Activated T-helper 2 cell treated with anti-CD3 and anti-CD28 coated beads, Interferon-gamma antibody, Interleukin-2, Interleukin-4, amounts not matched to agents 10 μg/mL and 5 μg/mL and 100 μg/mL, durations not matched to agents 14 hours and 24 hours and 36 hours (primary cell): ENCODE measurements at regions not wholly inside any gene's neighbourhood (a gene's known extent, or its start where the extent isn't known, plus 50 kb on each side); places are given as distances from the start of the nearest gene placed in this dataset.

Source experiments
- DNase-seq: peaks from one replicate; pipeline ENCODE4 v3.0.0; 2021; ENCODE audit warnings: low spot score
- H3K27ac Mint-ChIP-seq: one replicate; pipeline ENCODE4 v1.8.0; 2021; ENCODE audit warnings: mixed read lengths
- H3K27me3 Mint-ChIP-seq: one replicate; pipeline ENCODE4 v1.8.0; 2021; ENCODE audit warnings: low read depth, mixed read lengths
- H3K36me3 Mint-ChIP-seq: one replicate; pipeline ENCODE4 v1.8.0; 2021; ENCODE audit warnings: low read depth, mixed read lengths
- H3K4me1 Mint-ChIP-seq: one replicate; pipeline ENCODE4 v1.8.0; 2021; ENCODE audit warnings: low read depth, mixed read lengths
- H3K4me3 Mint-ChIP-seq: one replicate; pipeline ENCODE4 v1.8.0; 2021; ENCODE audit warnings: low read depth, mild to moderate bottlenecking, moderate library complexity, mixed read lengths
- H3K9me3 Mint-ChIP-seq: one replicate; pipeline ENCODE4 v1.8.0; 2021; ENCODE audit warnings: mixed read lengths
- intact Hi-C: fragments of 100-400 bp; cut with micrococcal nuclease; formaldehyde crosslinking; loops from one replicate; pipeline ENCODE4 v1.15.1; 2023

DNA sequence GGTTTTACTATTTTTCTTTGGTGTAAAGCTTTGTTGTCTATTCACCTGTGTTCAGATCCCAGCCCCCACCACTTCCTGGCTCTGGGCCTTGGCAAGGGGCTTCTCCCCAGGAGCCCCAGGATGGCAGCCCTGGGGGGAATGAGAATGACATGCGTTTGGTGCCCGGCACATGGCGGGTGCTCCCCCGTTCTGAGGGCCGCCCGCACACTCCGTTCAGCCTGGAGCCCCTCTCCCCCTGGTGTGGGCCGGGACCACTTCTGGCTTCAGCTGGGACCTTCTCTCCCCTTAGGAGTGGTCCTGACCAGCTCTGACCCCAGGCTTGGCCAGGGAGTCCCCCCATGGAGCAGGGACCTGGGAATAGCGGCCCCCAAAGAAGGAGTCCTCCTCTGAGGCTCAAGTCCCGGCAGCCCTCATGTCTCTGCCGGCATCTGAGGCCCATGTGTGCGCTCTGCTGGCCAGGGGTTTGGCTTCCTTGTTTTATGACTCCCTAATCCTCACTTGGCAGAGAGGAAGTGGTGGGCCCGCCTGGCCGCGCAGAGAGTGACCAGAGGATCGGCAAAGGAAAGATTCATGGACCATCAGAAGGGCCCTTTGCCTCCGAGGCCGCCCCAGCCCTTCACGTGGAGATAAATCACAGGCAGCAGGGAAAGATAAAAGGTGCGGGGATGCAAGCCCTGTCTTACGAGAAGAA lies 57.0 kb upstream of the LMX1B start:
- Mint-ChIP-seq H3K27me3 (peaks cover 23% of the 10 kb centered on the region), H3K27ac (no peak overlapping the region), H3K9me3 (no peaks in the 10 kb centered on the region), H3K4me3 (no peak overlapping the region), H3K4me1 (no peaks in the 10 kb centered on the region), H3K36me3 (no peaks in the 10 kb centered on the region)
- no peak for DNase-seq
- intact Hi-C loops, result loop anchor here (5.0 kb wide), 1 partner anchor 39 kb away; no protein-coding TSS in a partner anchor

DNA sequence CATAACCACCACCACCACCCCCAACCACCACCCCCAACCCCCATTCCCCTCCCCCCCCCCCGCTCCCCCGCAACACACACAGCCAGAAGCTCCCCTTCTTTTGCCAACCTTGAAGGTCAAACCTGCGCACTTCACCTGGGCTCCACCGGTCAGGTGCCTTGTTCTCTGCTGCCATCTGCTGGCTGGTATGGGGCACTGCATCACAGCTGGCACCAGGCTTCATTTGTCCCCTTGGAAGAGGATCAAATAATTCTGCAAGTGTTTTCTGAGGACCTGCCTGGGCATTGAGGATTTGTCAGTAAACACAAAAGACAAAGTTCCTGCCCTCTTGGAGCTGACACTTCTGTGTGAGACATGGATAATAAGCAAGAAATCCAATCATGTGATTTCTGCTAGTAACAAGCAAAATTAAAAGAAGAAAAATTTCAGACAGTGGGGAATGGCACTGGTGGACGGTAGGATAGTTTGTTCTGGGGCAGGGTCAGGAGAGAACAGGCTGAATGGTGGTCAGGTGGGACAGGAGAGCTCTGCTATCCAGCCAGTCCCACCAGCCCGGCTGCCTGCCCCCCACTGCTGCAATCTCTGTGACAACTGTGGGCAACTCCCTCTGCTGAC lies 55.6 kb upstream of the LMX1B start:
- peaks cover 29% of the 10 kb centered on the region for H3K27me3 Mint-ChIP-seq
- peak; percentile 38 for DNase-seq
- no peak overlapping the region for H3K27ac Mint-ChIP-seq
- H3K9me3 Mint-ChIP-seq, result no peaks in the 10 kb centered on the region
- H3K4me1 Mint-ChIP-seq, result no peaks in the 10 kb centered on the region
- intact Hi-C loops, result loop anchor here (1.0 to 5.0 kb wide), 2 partner anchors 41 to 59 kb away; no protein-coding TSS in a partner anchor
- H3K36me3 Mint-ChIP-seq, result no peaks in the 10 kb centered on the region
- H3K4me3 Mint-ChIP-seq, result no peak overlapping the region

DNA sequence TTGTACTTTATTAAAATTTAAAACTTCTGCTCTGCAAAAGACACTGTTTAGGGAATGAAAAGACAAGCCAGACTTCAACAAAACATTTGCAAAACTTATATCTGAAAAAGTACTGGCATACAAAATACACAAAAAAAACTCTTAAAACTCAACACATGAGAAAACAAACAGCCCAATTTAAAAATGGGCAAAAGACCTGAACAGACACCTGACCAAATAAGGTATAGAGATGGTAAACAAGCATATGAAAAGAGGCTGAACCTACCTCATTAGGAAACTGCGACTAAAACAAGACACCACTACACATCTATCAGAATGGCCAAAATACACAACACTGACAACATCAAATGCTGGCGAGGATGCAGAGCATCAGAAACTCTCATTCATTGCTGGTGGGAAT lies 54.4 kb upstream of the LMX1B start:
- Mint-ChIP-seq H3K27ac (no peak overlapping the region), H3K9me3 (no peaks in the 10 kb centered on the region), H3K4me3 (no peak overlapping the region), H3K4me1 (no peaks in the 10 kb centered on the region), H3K36me3 (no peaks in the 10 kb centered on the region), H3K27me3 (peaks cover 29% of the 10 kb centered on the region)
- DNase-seq, result no peak
- intact Hi-C loops, result loop anchor here (5.0 kb wide), 1 partner anchor 42 kb away; no protein-coding TSS in a partner anchor

DNA sequence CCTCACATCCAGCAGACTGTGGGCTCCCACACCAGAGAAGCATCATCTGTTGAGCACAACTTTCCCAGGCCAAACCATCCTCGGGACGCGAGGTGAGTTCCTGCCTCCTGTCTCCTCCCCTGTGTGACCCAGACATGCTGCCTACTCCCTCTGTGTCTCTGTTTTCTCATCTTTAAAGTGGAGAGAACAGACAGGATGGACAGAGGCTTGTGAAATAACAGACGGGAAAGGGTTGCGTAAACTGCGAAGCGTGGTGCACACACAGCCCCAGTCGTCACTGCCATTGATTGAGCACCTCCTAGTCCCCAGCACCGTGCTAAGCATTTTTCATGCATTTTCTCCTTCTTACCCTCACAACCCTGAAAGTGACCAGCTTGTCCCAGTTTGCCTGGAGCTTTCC lies 52.1 kb upstream of the LMX1B start:
- intact Hi-C loops, result no loop called here
- no peaks in the 10 kb centered on the region for H3K36me3 Mint-ChIP-seq
- H3K4me1 Mint-ChIP-seq, result no peaks in the 10 kb centered on the region
- peaks cover 41% of the 10 kb centered on the region for H3K27me3 Mint-ChIP-seq
- H3K4me3 Mint-ChIP-seq, result no peak overlapping the region
- no peak overlapping the region for H3K27ac Mint-ChIP-seq
- DNase-seq, result no peak
- no peaks in the 10 kb centered on the region for H3K9me3 Mint-ChIP-seq

DNA sequence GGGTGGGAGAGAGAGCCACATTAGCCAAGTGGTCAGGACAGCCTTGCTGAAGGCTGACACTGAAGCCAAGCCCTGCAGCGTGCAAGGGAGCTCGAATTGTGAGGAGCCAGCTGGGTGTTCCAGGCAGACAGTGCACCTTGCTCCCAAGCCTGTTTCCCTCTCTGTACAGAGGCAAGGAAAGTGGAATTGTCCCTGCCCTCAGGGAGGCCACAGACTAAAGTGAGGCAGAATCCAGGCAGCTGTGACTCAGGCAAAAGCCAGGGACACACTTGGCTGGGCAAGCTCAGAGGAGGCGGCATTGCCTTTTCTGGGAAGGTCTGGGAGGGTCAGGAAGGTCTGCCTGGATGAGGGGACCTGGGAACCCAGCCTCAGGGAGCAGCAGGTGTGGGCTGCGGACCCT lies 50.2 kb upstream of the LMX1B start:
- intact Hi-C loops, result no loop called here
- no peaks in the 10 kb centered on the region for H3K36me3 Mint-ChIP-seq
- H3K27me3 Mint-ChIP-seq, result peaks cover 34% of the 10 kb centered on the region
- no peak overlapping the region for H3K4me3 Mint-ChIP-seq
- no peaks in the 10 kb centered on the region for H3K9me3 Mint-ChIP-seq
- no peak for DNase-seq
- no peak overlapping the region for H3K27ac Mint-ChIP-seq
- no peaks in the 10 kb centered on the region for H3K4me1 Mint-ChIP-seq
